GDM1 (cell line): ENCODE measurements at regions not wholly inside any gene's neighbourhood (a gene's known extent, or its start where the extent isn't known, plus 50 kb on each side); places are given as distances from the start of the nearest gene placed in this dataset.
"Not testable (repeated sequence)": the region's sequence is repeated elsewhere in the genome, so short reads cannot be mapped to it uniquely, and the experiment has no call there.

Source experiments
- DNase-seq: peaks from one replicate; lab custom pipeline; 2025; lab: John Stamatoyannopoulos, UW

GRCh38 chr5:173495225-173495904 lies 121.1 kb downstream of the BOD1 start:
- no peak for DNase-seq

- DNase-seq = no peak
Observed at GRCh38 chr5:173494446-173494845, 122.0 kb downstream of the BOD1 start.

- no peak for DNase-seq
Observed at GRCh38 chr5:173493846-173494245, 122.6 kb downstream of the BOD1 start.

- no peak for DNase-seq
Observed at GRCh38 chr5:173493040-173493439, 123.4 kb downstream of the BOD1 start.

- no peak for DNase-seq
Observed at GRCh38 chr5:173490681-173491080, 125.8 kb downstream of the BOD1 start.

GRCh38 chr5:173488144-173488543 lies 128.3 kb downstream of the BOD1 start:
- DNase-seq = no peak

- no peak for DNase-seq
Observed at GRCh38 chr5:173487300-173487699, 129.2 kb downstream of the BOD1 start.

GRCh38 chr5:173486355-173487225 lies 129.9 kb downstream of the BOD1 start:
- DNase-seq = no peak

GRCh38 chr5:173484569-173484968 lies 131.9 kb downstream of the BOD1 start:
- DNase-seq = no peak

GRCh38 chr5:173483599-173483998 lies 132.9 kb downstream of the BOD1 start:
- DNase-seq = not testable (repeated sequence)

- DNase-seq = no peak
Observed at GRCh38 chr5:173483160-173483559, 133.3 kb downstream of the BOD1 start.

- DNase-seq = no peak
Observed at GRCh38 chr5:173481821-173482220, 134.6 kb downstream of the BOD1 start.

GRCh38 chr5:173480896-173481295 lies 135.6 kb downstream of the BOD1 start:
- no peak for DNase-seq

GRCh38 chr5:173479711-173480110 lies 136.7 kb downstream of the BOD1 start:
- DNase-seq = no peak

GRCh38 chr5:173477345-173478040 lies 139.0 kb downstream of the BOD1 start:
- DNase-seq = no peak

- no peak for DNase-seq
Observed at GRCh38 chr5:173475780-173476179, 140.7 kb downstream of the BOD1 start.

- no peak for DNase-seq
Observed at GRCh38 chr5:173474881-173475287, 141.6 kb downstream of the BOD1 start.

GRCh38 chr5:173473288-173473687 lies 143.2 kb downstream of the BOD1 start:
- no peak for DNase-seq

GRCh38 chr5:173472784-173473278 lies 143.6 kb downstream of the BOD1 start:
- no peak for DNase-seq

- no peak for DNase-seq
Observed at GRCh38 chr5:173472164-173472563, 143.9 kb upstream of the STC2 start.

- no peak for DNase-seq
Observed at GRCh38 chr5:173468821-173469251, 140.6 kb upstream of the STC2 start.

- DNase-seq = no peak
Observed at GRCh38 chr5:173466227-173466626, 138.0 kb upstream of the STC2 start.

GRCh38 chr5:173464813-173465212 lies 136.6 kb upstream of the STC2 start:
- DNase-seq = no peak
